Brain pericyte (primary cell): ENCODE measurements at regions not wholly inside any gene's neighbourhood (a gene's known extent, or its start where the extent isn't known, plus 50 kb on each side); places are given as distances from the start of the nearest gene placed in this dataset.

Source experiments
- DNase-seq: peaks from one replicate; pipeline ENCODE4 v3.0.0-alpha.2; 2012; ENCODE audit warnings: low read depth, low spot score

GRCh38 chr2:2848621-2849333 lies 517.7 kb upstream of the MYT1L start:
- no peak for DNase-seq

GRCh38 chr2:2848198-2848597 lies 517.1 kb upstream of the MYT1L start:
- no peak for DNase-seq

DNA sequence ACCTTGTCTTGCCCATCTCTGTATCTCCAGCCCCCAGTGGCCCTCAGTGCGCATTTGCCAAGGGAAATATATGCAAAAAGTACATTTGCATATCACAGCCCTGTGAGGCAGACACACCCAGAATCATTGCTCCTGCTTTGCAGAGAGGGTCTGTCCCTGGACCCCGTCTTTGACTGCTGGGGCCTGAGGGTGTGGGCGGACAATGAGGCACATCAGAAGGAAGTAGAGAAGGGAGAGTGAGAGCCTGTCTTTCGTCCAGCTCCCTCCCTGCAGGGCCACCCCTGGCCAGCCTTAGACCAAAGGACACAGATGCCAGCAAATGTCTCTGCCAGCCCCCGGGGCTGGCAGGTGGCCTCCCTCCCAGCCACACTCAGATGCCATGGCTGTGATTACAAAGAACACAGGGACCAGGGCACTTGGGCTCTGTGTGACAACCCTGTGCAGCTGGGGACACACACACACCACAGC lies 516.2 kb upstream of the MYT1L start:
- DNase-seq: no peak

GRCh38 chr2:2846332-2847208 lies 515.5 kb upstream of the MYT1L start:
- no peak for DNase-seq

- no peak for DNase-seq
Observed at GRCh38 chr2:2845806-2846315, 514.8 kb upstream of the MYT1L start.

- DNase-seq: no peak
Observed at GRCh38 chr2:2845267-2845666, 514.2 kb upstream of the MYT1L start.

DNA sequence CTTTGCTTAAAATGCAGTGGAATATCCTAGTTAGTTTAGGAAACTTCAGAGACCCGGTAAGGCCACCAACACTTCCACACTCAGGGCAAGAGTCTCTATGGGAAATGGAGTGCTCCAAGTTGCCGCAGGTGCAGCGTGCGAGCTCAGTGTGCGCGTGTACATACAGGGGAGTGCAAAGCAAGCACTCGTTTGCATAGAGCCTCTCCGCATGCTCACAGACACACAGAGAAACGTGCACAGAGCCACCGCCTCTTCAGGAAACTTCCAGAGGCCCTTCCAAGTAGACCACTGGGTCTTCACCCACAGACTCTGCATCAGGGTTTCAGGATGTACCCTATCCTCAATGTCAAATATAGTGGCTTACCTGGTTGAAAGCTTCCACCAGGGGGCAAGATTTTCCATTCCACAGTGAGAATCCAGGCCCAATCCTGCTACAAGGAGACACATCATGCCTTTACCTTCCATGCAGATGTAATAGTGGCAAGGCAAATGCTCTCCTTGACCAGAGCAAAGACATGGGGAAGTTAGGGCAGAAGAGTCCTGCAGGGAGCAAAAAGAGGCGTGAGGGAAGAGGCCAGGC lies 513.0 kb upstream of the MYT1L start:
- DNase-seq: no peak

DNA sequence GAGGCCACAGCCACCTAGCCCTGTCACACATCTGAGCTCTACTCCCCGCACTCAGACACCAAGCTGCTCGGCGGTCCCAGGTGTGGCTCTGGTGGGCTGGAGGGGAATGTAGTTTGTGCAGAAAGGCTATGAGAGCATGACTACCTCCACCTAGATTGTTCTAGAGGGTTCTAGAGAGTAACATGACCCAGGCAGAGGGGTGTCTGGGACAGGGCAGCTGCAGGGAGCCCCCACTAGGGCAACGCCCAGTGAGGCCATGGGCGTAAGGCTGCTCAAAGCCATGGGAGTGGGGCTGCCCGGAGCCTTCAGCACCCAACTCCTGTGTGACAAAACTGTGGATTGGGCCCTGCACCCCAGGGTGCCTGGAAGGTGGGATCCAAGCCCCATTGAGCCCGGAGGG lies 511.4 kb upstream of the MYT1L start:
- no peak for DNase-seq

GRCh38 chr2:2840681-2841300 lies 509.7 kb upstream of the MYT1L start:
- DNase-seq: no peak

- DNase-seq: no peak
Observed at GRCh38 chr2:2839782-2840531, 508.9 kb upstream of the MYT1L start.

DNA sequence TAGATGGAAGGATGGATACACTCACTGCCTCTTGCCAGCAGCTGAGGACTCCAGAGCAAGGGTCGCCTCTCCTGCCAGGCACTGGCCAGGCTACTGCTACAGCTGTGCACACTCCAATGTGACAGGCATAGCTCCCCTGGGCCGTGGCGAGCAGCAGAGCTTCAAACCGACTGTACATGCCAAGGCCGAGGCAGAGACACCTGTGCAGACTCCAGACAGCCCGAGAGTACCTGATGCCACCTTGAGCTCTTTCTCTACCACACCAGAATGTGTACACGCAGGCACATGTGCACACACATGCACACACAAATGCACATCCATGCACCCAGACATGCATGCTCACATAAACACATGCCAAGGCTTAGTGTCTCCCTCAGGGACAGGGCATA lies 508.3 kb upstream of the MYT1L start:
- no peak for DNase-seq

- no peak for DNase-seq
Observed at GRCh38 chr2:2838548-2838845, 507.4 kb upstream of the MYT1L start.

DNA sequence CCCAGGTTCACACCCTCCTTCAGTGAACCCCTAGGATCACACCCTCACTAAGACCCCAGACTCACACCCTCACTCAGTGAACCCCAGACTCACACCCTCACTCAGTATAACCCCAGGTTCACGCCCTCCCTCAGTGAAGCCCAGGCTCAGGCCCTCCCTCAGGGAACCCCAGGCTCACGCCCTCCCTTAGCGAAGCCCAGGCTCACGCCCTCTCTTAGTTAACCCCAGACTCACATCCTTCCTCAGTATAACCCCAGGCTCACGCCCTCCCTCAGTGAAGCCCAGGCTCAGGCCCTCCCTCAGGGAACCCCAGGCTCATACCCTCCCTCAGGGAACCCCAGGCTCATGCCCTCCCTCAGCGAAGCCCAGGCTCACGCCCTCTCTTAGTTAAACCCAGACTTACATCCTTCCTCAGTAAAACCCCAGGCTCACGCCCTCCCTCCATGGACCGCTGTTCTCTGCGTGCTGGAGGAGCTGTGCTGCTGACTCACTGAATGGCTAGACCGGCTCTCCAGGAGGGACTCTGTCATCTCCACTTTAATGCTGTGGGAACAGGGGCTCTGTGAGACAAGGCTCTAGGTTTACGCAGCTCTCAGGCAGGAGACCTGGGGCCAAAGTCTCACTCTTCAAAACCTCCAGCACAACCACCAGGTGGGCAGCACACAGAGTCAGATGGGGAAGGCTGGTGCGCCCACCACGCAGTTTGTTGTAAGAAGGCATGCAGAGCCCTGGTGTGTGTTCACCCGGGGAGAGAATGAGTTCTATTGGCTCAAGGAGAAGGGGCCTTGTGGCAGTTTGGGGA lies 506.9 kb upstream of the MYT1L start:
- DNase-seq: no peak

DNA sequence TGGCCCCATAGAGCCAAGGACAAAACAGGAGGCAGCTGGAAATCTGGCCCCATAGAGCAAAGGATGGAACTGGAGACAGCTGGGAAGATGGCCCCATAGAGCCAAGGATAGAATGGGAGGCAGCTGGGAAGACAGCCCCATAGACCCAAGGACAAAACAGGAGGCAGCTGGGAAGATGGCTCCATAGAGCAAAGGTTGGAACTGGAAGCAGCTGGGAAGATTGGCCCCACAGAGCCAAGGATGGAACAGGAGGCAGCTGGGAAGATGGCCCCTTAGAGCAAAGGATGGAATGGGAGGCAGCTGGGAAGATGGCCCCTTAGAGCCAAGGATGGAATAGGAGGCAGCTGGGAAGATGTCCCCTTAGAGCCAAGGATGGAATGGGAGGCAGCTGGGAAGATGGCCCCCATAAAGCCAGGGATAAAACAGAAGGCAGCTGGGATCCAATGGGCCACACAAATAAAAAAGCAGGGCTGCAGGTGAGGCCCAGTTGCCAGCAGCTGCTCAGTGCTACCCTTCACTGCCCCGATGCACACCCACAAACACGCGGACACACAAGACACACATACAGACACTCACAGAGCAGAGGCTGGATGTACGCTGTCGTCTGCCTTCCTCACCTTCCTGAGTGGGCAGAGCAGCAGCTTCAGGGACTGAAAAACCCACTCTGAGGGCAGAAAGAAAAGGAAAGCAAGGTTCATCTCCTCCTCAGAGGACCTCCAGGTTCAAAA lies 505.4 kb upstream of the MYT1L start:
- DNase-seq: no peak

- no peak for DNase-seq
Observed at GRCh38 chr2:2834516-2835254, 503.6 kb upstream of the MYT1L start.

GRCh38 chr2:2834105-2834504 lies 503.0 kb upstream of the MYT1L start:
- DNase-seq: no peak

GRCh38 chr2:2832657-2833056 lies 501.6 kb upstream of the MYT1L start:
- DNase-seq: no peak

DNA sequence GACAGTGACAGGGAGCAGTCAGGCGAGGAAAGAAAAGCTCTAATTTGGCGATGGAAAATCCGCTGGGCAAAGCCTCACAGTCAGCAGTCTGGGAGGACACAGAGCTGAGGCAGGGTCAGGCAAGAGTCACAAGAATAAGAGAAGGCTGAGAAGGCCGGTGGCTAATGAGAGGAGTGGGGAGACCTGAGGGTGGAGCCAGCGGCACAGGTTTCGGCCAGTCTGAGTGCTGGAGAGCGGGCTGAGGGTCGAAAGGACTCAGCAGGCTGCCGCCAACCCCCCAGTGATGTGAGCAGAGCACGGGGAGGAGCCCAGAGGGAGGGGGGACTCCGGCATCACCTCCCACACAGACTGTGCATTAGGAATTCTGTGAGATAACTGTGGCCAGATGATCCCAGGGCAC lies 500.6 kb upstream of the MYT1L start:
- DNase-seq: no peak

DNA sequence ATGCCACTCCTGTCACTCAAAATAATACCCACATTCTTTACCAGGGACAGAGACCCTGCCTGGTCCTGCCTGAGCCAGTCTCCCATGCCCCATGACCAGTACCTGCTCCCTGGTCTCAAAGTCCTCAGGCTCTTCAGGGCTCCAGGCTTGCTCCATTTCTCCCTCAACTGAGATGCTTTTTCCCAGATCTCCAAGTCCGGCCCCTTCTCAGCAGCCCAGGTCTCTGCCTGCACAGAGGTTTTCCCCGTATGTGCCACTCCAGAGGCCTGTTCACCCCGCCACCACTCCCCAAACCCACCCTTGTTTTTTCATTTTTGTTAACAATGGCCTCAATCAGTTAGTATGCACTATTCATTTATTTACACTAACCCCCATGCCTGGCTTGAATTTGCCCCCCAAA lies 499.5 kb upstream of the MYT1L start:
- no peak for DNase-seq
